ENCODE measurements at regions not wholly inside any gene's neighbourhood (a gene's known extent, or its start where the extent isn't known, plus 50 kb on each side); places are given as distances from the start of the nearest gene placed in this dataset.

DNA sequence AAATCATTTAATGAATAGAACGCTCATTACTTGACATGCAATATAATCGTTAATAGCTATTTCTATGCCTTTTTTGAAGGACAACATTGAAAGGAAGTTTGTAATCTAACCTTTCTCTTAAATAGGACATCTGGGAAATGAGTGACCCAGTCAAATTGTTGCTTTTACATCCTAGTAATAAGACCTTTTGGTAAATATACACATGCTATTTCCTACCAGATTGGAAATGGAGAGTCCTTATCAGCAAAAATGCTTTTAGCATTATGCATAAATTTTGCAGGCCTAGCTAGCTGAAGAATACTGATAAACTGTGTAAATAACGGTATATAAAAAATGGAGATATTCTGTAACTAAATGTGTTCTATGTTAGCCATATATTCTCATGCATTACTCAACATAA lies 567.3 kb upstream of the DSEL start:
- Histone ChIP-seq H3K79me2 (ENCODE audit: control insufficient read depth, insufficient read depth, low read length, unreplicated experiment) (no peaks in the 10 kb centered on the region), H2AFZ (ENCODE audit: low read length, unreplicated experiment) (no peak overlapping the region), H3K36me3 (ENCODE audit: insufficient read depth, low read length) (no peaks in the 10 kb centered on the region), H3K27ac (ENCODE audit: low read depth, low read length) (no peak overlapping the region), H3K27me3 (ENCODE audit: insufficient read depth, low read length) (no peaks in the 10 kb centered on the region), H3K4me1 (ENCODE audit: control insufficient read depth, insufficient read depth, low read length, unreplicated experiment) (no peaks in the 10 kb centered on the region), H3K4me3 (ENCODE audit: low read depth, low read length) (no peak overlapping the region)

DNA sequence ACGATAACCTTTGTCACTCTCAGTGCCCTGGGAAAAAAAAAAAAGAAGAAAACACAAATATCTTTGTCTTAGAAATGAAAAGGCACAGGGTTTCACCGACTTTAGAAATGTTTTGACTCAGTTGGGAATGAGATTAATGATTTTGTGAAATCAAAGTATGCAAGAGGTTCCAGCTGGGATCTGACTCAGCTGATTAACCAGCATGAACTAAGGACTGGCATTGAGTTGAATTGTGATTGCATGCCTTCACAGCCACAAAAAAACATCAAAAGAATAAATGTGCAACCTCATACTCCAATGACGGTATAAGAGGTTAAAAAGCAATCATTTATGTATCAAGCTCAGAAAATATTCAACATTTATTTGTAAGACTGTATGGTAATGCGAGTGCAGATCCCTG lies 566.6 kb upstream of the DSEL start:
- no peaks in the 10 kb centered on the region for H3K4me1 ChIP-seq (ENCODE audit: control insufficient read depth, insufficient read depth, low read length, unreplicated experiment)
- no peak overlapping the region for H3K27ac ChIP-seq (ENCODE audit: low read depth, low read length)
- no peaks in the 10 kb centered on the region for H3K79me2 ChIP-seq (ENCODE audit: control insufficient read depth, insufficient read depth, low read length, unreplicated experiment)
- no peaks in the 10 kb centered on the region for H3K27me3 ChIP-seq (ENCODE audit: insufficient read depth, low read length)
- no peak overlapping the region for H3K4me3 ChIP-seq (ENCODE audit: low read depth, low read length)
- H3K36me3 ChIP-seq (ENCODE audit: insufficient read depth, low read length): no peaks in the 10 kb centered on the region
- H2AFZ ChIP-seq (ENCODE audit: low read length, unreplicated experiment): no peak overlapping the region

DNA sequence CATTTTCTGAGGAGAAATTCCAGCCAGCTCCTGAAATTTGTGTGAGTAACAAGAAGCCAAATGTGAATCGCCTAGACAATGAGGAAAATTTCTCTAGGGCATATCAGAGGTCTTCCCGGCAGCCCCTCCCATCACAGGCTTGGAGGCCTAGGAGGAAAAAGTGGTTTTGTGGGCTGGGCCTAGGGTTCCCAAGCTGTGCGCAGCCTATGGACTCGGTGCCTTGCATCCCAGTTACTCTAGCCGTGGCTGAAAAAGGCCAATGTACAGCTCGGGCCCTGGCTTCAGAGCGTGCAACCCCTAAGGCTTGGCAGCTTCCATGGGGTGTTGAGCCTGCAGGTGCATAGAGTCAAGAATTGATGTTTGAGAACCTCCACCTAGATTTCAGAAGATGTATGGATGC lies 556.2 kb upstream of the DSEL start:
- Histone ChIP-seq H2AFZ (ENCODE audit: low read length, unreplicated experiment) (no peak overlapping the region), H3K4me1 (ENCODE audit: control insufficient read depth, insufficient read depth, low read length, unreplicated experiment) (no peaks in the 10 kb centered on the region), H3K79me2 (ENCODE audit: control insufficient read depth, insufficient read depth, low read length, unreplicated experiment) (no peaks in the 10 kb centered on the region), H3K36me3 (ENCODE audit: insufficient read depth, low read length) (no peaks in the 10 kb centered on the region), H3K4me3 (ENCODE audit: low read depth, low read length) (no peak overlapping the region), H3K27me3 (ENCODE audit: insufficient read depth, low read length) (no peaks in the 10 kb centered on the region), H3K27ac (ENCODE audit: low read depth, low read length) (no peak overlapping the region)

DNA sequence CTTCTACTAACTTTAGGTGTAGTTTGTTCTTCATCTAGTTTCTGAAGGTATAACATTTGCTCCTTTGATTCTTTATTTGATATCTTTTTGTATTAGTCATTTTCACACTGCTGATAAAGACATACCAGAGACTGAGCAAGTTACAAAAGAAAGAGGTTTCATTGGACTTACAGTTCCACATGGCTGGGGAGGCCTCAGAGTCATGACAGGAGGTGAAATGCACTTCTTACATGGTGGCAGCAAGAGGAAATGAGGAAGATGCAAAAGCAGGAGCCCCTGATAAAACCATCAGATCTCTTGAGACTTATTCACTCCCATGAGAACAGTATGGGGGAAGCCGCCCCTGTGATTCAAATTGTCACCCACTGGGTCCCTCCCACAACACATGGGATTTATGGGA lies 544.4 kb upstream of the DSEL start:
- no peaks in the 10 kb centered on the region for H3K4me1 ChIP-seq (ENCODE audit: control insufficient read depth, insufficient read depth, low read length, unreplicated experiment)
- H2AFZ ChIP-seq (ENCODE audit: low read length, unreplicated experiment): no peak overlapping the region
- no peaks in the 10 kb centered on the region for H3K27me3 ChIP-seq (ENCODE audit: insufficient read depth, low read length)
- no peaks in the 10 kb centered on the region for H3K79me2 ChIP-seq (ENCODE audit: control insufficient read depth, insufficient read depth, low read length, unreplicated experiment)
- H3K4me3 ChIP-seq (ENCODE audit: low read depth, low read length): no peak overlapping the region
- H3K27ac ChIP-seq (ENCODE audit: low read depth, low read length): no peak overlapping the region
- H3K36me3 ChIP-seq (ENCODE audit: insufficient read depth, low read length): no peaks in the 10 kb centered on the region

DNA sequence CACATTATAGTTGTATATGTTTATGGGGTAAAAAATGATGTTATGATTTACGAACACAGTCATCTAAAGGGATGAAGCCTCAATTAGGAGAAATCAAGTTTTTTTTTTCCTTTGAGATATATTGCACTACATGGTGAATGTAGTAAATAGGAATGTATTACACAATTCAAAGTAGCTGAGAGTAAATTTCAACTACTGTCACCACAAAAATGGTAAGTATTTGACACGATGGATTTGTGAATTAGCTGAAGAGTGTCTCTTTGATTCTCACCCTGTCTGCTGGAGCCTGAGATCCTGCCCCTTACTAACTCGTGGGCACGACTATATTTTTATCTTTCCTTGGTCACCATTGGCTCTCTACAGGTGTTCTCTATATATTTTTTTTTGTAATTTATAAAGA lies 540.4 kb upstream of the DSEL start:
- no peak overlapping the region for H2AFZ ChIP-seq (ENCODE audit: low read length, unreplicated experiment)

DNA sequence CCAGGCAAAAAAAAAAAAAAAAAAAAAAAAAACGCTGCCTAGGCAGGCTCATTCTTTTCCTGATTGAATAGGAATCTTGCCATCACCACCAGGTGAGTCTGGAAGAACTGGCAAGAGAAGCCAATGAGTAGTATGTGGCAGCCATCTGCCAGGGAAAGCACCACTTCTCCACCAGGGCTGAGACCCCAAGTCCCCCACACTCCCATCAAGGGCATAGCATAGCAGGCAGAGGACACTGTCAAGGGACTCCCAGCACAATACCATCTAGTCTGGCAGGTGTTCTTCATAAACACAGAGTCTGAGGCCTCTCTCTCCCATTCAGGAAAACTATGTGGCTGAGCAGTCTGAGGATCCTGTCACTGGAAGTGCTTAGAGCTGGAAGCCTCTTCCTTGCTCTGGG lies 538.1 kb upstream of the DSEL start:
- Histone ChIP-seq H3K36me3 (ENCODE audit: insufficient read depth, low read length) (no peaks in the 10 kb centered on the region), H3K4me3 (ENCODE audit: low read depth, low read length) (no peak overlapping the region), H2AFZ (ENCODE audit: low read length, unreplicated experiment) (no peak overlapping the region), H3K27ac (ENCODE audit: low read depth, low read length) (no peak overlapping the region), H3K79me2 (ENCODE audit: control insufficient read depth, insufficient read depth, low read length, unreplicated experiment) (no peaks in the 10 kb centered on the region), H3K4me1 (ENCODE audit: control insufficient read depth, insufficient read depth, low read length, unreplicated experiment) (no peaks in the 10 kb centered on the region), H3K27me3 (ENCODE audit: insufficient read depth, low read length) (no peaks in the 10 kb centered on the region)

More for the DNA sequence above, 540.4 kb upstream of the DSEL start:
- Histone ChIP-seq H3K4me1 (ENCODE audit: control insufficient read depth, insufficient read depth, low read length, unreplicated experiment) (no peaks in the 10 kb centered on the region), H3K36me3 (ENCODE audit: insufficient read depth, low read length) (no peaks in the 10 kb centered on the region), H3K27ac (ENCODE audit: low read depth, low read length) (no peak overlapping the region), H3K27me3 (ENCODE audit: insufficient read depth, low read length) (no peaks in the 10 kb centered on the region), H3K4me3 (ENCODE audit: low read depth, low read length) (no peak overlapping the region), H3K79me2 (ENCODE audit: control insufficient read depth, insufficient read depth, low read length, unreplicated experiment) (no peaks in the 10 kb centered on the region)

DNA sequence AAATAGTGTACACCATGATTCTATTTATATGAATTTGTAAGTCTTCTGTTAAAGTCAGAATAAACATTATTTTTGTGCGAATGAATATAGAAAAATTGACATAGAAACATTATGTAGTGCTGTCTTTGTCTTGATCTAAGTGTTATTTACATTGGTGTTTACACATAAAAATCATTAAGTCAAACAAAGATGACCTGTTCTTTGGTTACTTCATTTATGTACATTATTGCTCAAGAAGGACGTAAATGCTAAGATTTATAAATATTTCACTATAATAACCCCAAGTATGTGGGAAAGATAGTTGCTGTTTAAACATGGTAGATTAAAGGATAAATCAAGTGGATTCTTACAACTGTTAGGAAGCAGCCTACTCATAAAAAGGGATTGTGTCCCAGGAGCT lies 536.8 kb upstream of the DSEL start:
- H2AFZ ChIP-seq (ENCODE audit: low read length, unreplicated experiment): no peak overlapping the region
- no peaks in the 10 kb centered on the region for H3K27me3 ChIP-seq (ENCODE audit: insufficient read depth, low read length)
- H3K79me2 ChIP-seq (ENCODE audit: control insufficient read depth, insufficient read depth, low read length, unreplicated experiment): no peaks in the 10 kb centered on the region
- H3K4me3 ChIP-seq (ENCODE audit: low read depth, low read length): no peak overlapping the region
- no peaks in the 10 kb centered on the region for H3K36me3 ChIP-seq (ENCODE audit: insufficient read depth, low read length)
- no peak overlapping the region for H3K27ac ChIP-seq (ENCODE audit: low read depth, low read length)
- H3K4me1 ChIP-seq (ENCODE audit: control insufficient read depth, insufficient read depth, low read length, unreplicated experiment): no peaks in the 10 kb centered on the region

DNA sequence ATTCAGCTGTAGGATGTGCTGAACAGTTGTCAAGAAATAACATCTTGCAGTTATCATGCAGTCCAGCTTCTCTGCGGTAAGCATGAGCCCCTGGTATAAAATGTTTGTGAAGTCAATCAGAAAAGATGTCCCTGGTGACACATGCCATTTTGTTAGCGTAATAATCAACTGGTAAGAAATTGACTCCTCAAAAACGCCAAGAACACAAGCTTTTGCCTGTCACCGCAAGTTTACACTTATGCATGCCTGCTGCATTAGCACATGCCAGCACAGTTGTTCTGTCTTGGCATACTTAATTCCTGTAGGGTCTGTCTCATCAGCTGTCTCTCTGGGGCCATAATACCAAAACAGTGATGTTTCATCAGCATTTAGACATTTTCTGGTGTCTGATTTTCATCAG lies 524.8 kb upstream of the DSEL start:
- Histone ChIP-seq H3K79me2 (ENCODE audit: control insufficient read depth, insufficient read depth, low read length, unreplicated experiment) (no peaks in the 10 kb centered on the region), H2AFZ (ENCODE audit: low read length, unreplicated experiment) (no peak overlapping the region), H3K36me3 (ENCODE audit: insufficient read depth, low read length) (no peaks in the 10 kb centered on the region), H3K27ac (ENCODE audit: low read depth, low read length) (no peak overlapping the region), H3K27me3 (ENCODE audit: insufficient read depth, low read length) (no peaks in the 10 kb centered on the region), H3K4me3 (ENCODE audit: low read depth, low read length) (no peak overlapping the region), H3K4me1 (ENCODE audit: control insufficient read depth, insufficient read depth, low read length, unreplicated experiment) (no peaks in the 10 kb centered on the region)

DNA sequence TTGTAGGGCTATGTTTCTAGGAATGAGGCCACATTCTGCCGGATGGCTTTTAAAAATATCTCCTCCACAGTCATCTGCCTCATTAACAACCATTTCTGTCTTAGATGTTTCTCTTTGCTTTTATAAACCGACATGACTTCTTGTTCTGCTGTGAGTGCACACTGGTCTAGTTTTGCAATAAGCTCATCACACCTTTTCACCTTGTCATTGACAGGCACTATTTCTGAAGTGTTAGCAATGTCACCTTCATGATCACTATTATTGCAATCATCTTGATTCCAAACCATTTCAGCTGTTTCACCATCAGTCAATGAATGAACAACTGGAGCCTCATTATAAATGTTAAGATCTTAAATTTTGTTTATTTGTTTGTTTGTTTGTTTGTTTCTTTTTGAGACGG lies 523.7 kb upstream of the DSEL start:
- no peaks in the 10 kb centered on the region for H3K79me2 ChIP-seq (ENCODE audit: control insufficient read depth, insufficient read depth, low read length, unreplicated experiment)
- no peak overlapping the region for H2AFZ ChIP-seq (ENCODE audit: low read length, unreplicated experiment)
- no peaks in the 10 kb centered on the region for H3K4me1 ChIP-seq (ENCODE audit: control insufficient read depth, insufficient read depth, low read length, unreplicated experiment)

DNA sequence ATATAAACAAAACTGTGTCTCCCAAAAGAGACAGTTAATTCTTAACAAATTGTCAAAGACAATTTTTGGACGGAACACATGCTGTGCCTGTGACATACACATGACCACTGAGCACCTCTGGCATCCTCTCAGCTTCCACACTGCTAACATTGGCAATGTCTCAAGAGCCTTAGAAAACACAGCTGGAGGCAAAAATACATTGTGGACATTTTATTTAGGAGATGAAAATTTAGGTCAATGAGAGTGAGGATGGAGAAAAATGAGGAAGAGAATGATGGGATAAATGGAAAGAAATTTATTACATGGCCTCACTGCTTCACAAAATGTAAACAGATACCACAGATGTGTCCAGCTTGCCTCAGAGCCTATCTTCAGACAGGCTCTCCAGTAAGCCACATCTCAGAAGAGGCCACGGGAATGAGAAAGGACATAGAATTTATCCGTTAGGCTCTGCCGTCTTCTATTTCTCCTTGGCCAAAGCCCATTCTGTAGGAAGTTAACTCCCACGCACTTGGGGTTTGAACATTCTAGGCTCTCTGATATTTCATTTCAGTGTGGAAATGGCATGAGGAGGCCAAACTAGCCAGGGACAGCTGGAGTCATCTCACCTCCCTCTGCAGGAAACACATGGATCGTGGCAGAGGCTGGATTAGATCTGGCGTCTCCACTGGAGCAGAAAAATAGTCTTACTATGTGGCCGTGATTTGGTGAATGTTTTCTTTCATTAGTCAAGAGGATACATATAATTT lies 519.4 kb upstream of the DSEL start:
- no peak overlapping the region for H3K27ac ChIP-seq (ENCODE audit: low read depth, low read length)
- no peak overlapping the region for H2AFZ ChIP-seq (ENCODE audit: low read length, unreplicated experiment)
- H3K36me3 ChIP-seq (ENCODE audit: insufficient read depth, low read length): no peaks in the 10 kb centered on the region
- peaks cover 21% of the 10 kb centered on the region for H3K4me1 ChIP-seq (ENCODE audit: control insufficient read depth, insufficient read depth, low read length, unreplicated experiment)
- no peaks in the 10 kb centered on the region for H3K79me2 ChIP-seq (ENCODE audit: control insufficient read depth, insufficient read depth, low read length, unreplicated experiment)
- H3K27me3 ChIP-seq (ENCODE audit: insufficient read depth, low read length): no peaks in the 10 kb centered on the region
- no peak overlapping the region for H3K4me3 ChIP-seq (ENCODE audit: low read depth, low read length)

More for the DNA sequence above, 523.7 kb upstream of the DSEL start:
- Histone ChIP-seq H3K27me3 (ENCODE audit: insufficient read depth, low read length) (no peaks in the 10 kb centered on the region), H3K36me3 (ENCODE audit: insufficient read depth, low read length) (no peaks in the 10 kb centered on the region), H3K4me3 (ENCODE audit: low read depth, low read length) (no peak overlapping the region), H3K27ac (ENCODE audit: low read depth, low read length) (no peak overlapping the region)

DNA sequence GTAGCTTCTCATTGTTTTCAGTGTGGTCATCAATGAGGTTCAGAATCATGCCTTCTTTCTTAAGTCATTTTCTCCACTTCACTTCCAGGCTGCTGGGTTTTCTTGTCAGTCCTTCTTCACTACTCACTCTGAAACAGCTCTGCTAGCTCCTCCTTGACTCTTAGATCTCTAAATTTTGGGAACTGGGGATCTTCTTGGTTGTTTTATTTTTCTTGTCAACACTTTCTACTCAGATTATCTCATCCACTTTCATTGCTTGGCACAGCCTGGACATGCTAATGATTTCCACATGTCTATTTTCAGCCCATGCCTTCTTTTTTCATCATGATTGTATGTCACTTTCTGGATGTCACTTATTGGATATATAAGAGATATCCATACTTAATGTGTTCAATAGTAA lies 517.8 kb upstream of the DSEL start:
- Histone ChIP-seq H3K27ac (ENCODE audit: low read depth, low read length) (peak overlapping the region; percentile 49; the same call in 1 of the 2 replicates), H3K36me3 (ENCODE audit: insufficient read depth, low read length) (no peaks in the 10 kb centered on the region), H3K27me3 (ENCODE audit: insufficient read depth, low read length) (no peaks in the 10 kb centered on the region), H3K79me2 (ENCODE audit: control insufficient read depth, insufficient read depth, low read length, unreplicated experiment) (no peaks in the 10 kb centered on the region), H3K4me1 (ENCODE audit: control insufficient read depth, insufficient read depth, low read length, unreplicated experiment) (peaks cover 21% of the 10 kb centered on the region), H3K4me3 (ENCODE audit: low read depth, low read length) (0 out of 2 replicates have a peak overlapping the region, but pooled peaks have one; percentile 20), H2AFZ (ENCODE audit: low read length, unreplicated experiment) (peak overlapping the region; percentile 95)
